Coronary artery (tissue), 2 donors: ENCODE measurements at regions not wholly inside any gene's neighbourhood (a gene's known extent, or its start where the extent isn't known, plus 50 kb on each side); places are given as distances from the start of the nearest gene placed in this dataset.
"Not testable (repeated sequence)": the region's sequence is repeated elsewhere in the genome, so short reads cannot be mapped to it uniquely, and the experiment has no call there.

ENCODE experiments used
- DNase-seq: peaks from one replicate; pipeline ENCODE4 v3.0.0-alpha.2; 2017; ENCODE audit warnings: low spot score
- H3K27ac ChIP-seq, 2 donors: fragments of 200-600 bp; sonication (generic); one replicate each; pipeline ENCODE4 v1.5.1; 2016 to 2019
- H3K4me3 ChIP-seq: fragments of 200-600 bp; sonication (generic); 2 replicates; pipeline ENCODE4 v1.5.1; 2016; ENCODE audit warnings: mild to moderate bottlenecking, moderate library complexity
- CTCF ChIP-seq: fragments of 200-600 bp; sonication (generic); IDR thresholded peaks from one replicate; pipeline ENCODE4 v1.5.1; 2019; ENCODE audit warnings: antibody characterized with exemption

GRCh38 chr16:5188989-5189352 lies 91.4 kb upstream of the EEF2KMT start:
- H3K27ac ChIP-seq: no peak overlapping the region
- no peak for TF ChIP-seq CTCF
- DNase-seq: no peak
- no peak overlapping the region for H3K4me3 ChIP-seq

- no peak for TF ChIP-seq CTCF
- Histone ChIP-seq H3K27ac (no peak overlapping the region), H3K4me3 (no peak overlapping the region)
- no peak for DNase-seq
Observed at GRCh38 chr16:5188318-5188988, 90.9 kb upstream of the EEF2KMT start.

- Histone ChIP-seq H3K27ac (no peak overlapping the region), H3K4me3 (no peak overlapping the region)
- TF ChIP-seq CTCF: no peak
- DNase-seq: no peak
Observed at GRCh38 chr16:5187402-5187952, 89.9 kb upstream of the EEF2KMT start.

GRCh38 chr16:5186381-5186903 lies 88.8 kb upstream of the EEF2KMT start:
- no peak overlapping the region for H3K27ac ChIP-seq
- no peak for DNase-seq
- H3K4me3 ChIP-seq: no peak overlapping the region
- no peak for TF ChIP-seq CTCF

- H3K4me3 ChIP-seq: no peak overlapping the region
- TF ChIP-seq CTCF: no peak
- DNase-seq: no peak
- no peak overlapping the region for H3K27ac ChIP-seq
Observed at GRCh38 chr16:5176505-5176904, 78.9 kb upstream of the EEF2KMT start.

GRCh38 chr16:5175266-5175665 lies 77.7 kb upstream of the EEF2KMT start:
- Histone ChIP-seq H3K4me3 (no peak overlapping the region), H3K27ac (no peak overlapping the region)
- no peak for TF ChIP-seq CTCF
- no peak for DNase-seq

- Histone ChIP-seq H3K4me3 (no peak overlapping the region), H3K27ac (no peak overlapping the region)
- no peak for DNase-seq
- no peak for TF ChIP-seq CTCF
Observed at GRCh38 chr16:5166486-5166885, 68.9 kb upstream of the EEF2KMT start.

- not testable (repeated sequence) for H3K4me3 ChIP-seq, H3K27ac ChIP-seq, DNase-seq
Observed at GRCh38 chr16:5165429-5165828, 67.8 kb upstream of the EEF2KMT start.

- DNase-seq, H3K4me3 ChIP-seq, H3K27ac ChIP-seq: not testable (repeated sequence)
Observed at GRCh38 chr16:5162801-5163200, 65.2 kb upstream of the EEF2KMT start.

GRCh38 chr16:5161888-5162287 lies 64.3 kb upstream of the EEF2KMT start:
- not testable (repeated sequence) for DNase-seq, H3K4me3 ChIP-seq, H3K27ac ChIP-seq

GRCh38 chr16:5160010-5160409 lies 62.4 kb upstream of the EEF2KMT start:
- not testable (repeated sequence) for H3K27ac ChIP-seq, H3K4me3 ChIP-seq, DNase-seq
